ENCODE measurements at regions not wholly inside any gene's neighbourhood (a gene's known extent, or its start where the extent isn't known, plus 50 kb on each side); places are given as distances from the start of the nearest gene placed in this dataset.

DNA sequence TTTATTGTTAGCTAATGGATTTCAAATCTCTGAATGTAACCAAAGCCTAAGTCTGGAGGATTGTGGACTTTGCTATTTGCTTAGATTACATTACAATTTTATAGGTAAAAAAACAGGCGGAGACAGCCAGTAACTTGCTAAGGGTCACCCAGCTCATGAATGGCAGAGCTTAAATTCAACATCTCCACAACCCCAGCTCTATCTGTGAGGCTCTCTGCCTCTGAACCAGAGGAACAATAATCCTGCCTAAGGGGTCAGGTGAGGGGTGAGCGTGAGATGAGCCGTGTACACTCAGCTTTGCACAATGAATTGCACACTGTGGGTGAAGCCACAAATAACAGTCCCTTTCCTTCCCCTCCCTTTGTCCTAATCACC is 69.8 kb upstream of the SPATA12 start:
- TF ChIP-seq, protein P1, sequence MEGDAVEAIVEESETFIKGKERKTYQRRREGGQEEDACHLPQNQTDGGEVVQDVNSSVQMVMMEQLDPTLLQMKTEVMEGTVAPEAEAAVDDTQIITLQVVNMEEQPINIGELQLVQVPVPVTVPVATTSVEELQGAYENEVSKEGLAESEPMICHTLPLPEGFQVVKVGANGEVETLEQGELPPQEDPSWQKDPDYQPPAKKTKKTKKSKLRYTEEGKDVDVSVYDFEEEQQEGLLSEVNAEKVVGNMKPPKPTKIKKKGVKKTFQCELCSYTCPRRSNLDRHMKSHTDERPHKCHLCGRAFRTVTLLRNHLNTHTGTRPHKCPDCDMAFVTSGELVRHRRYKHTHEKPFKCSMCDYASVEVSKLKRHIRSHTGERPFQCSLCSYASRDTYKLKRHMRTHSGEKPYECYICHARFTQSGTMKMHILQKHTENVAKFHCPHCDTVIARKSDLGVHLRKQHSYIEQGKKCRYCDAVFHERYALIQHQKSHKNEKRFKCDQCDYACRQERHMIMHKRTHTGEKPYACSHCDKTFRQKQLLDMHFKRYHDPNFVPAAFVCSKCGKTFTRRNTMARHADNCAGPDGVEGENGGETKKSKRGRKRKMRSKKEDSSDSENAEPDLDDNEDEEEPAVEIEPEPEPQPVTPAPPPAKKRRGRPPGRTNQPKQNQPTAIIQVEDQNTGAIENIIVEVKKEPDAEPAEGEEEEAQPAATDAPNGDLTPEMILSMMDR (IDR thresholded peaks at IDR 0.05; ENCODE audit: low read depth, low read length): no peak
- DNase-seq (ENCODE audit: extremely low read depth, low read depth): no peak

DNA sequence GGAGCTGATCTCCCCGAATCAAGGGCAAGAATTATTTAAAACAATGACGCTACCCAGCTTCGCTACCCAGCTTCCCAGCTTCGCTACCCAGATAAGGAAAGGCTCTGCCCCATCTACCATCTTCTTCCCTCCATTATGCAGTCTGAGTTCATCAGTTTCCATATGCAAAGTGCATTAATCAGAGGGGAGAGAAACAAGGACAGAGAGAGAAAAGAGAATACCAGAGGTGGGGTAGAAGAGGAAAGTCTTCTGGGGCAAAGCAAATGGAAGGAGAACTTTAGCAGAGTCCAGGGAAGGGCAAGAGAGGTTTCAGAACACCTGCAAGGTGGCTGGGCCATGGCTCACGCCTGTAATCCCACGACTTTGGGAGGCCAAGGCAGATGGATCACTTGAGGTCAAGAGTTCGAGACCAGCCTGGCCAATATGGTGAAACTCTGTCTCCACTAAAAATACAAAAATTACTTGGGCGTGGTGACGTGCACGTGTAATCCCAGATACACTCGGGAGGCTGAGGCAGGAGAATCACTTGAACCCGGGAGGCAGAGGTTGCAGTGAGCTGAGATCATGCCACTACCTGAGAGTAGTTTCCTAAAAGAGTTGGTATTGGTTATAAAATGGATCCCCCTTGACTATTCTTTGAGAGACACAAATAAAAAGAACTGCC is 70.4 kb upstream of the SPATA12 start:
- TF ChIP-seq, protein P1 (IDR thresholded peaks at IDR 0.05; ENCODE audit: low read depth, low read length): no peak
- DNase-seq (ENCODE audit: extremely low read depth, low read depth): no peak

DNA sequence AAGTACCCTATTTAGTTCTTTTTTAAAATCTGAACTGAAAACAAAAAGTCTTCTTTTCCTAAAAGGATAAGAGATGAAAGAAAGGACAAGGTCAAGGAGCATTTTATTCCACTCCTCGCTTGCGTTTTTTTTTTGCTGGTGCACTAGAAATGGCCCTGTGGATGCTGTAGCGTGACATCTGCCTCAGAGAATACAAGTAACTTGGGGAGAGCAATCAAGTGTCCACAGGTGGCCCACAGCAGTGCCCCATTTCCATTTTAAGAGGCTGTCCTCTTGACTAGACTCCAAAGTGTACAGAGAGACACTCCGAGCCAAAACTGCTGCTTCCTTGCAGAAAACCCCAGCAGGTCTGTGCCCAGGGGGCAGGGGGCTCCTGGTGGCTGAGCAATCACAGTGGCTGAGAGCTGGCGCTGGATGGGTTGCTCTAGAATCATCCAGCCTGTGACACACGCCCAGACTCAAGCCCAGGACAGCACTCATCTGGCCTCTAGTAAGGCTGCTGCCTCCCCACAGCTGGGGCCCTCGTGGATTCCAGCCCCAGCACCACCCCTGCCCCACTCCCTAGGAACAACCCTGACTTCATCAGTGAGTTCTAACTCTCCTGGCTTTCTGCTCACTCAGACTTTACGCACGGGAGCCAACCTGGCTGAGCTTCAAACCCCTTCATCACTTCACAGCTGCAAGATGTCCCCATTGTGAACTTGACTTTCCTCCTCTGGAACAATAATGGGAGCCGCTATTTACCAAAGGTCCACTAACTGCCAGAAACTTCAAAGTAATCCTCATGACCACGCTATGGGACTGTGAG is 71.1 kb upstream of the SPATA12 start:
- TF ChIP-seq, protein P1 (IDR thresholded peaks at IDR 0.05; ENCODE audit: low read depth, low read length): no peak
- no peak for DNase-seq (ENCODE audit: extremely low read depth, low read depth)

DNA sequence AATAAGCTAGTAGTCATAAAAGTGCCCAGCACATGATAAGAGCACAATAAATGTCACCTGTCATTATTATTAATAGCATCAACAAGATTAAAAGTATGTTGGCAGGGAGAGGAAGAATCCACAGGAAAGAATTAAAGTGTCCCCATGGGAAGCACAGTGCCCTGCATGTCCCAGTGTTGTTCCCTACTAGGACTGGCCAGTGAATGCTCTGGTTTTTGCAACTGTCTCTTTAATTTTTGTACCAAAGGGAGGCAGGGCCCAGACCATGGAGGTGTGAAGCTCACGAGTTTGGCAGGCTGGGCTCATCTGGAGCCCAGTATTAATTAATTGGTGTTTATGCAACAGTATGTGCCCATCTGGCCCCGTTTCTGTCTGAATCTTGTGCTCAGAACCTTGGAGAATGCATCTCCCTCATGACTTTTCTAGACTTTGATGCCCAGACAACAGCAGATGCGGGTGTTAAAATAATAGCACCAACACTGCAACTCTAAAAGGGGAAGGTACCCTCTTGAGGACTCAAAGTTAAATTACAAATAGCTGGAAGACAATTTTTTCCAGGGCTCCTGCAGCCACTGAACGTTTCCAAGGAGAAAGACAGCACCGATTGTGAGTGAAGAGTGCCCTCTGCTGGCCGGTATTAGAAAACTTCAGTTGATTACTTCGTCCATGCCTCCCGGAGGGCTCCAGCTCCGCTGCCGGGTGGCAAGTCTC is 71.9 kb upstream of the SPATA12 start:
- DNase-seq (ENCODE audit: extremely low read depth, low read depth): peak; percentile 52

DNA sequence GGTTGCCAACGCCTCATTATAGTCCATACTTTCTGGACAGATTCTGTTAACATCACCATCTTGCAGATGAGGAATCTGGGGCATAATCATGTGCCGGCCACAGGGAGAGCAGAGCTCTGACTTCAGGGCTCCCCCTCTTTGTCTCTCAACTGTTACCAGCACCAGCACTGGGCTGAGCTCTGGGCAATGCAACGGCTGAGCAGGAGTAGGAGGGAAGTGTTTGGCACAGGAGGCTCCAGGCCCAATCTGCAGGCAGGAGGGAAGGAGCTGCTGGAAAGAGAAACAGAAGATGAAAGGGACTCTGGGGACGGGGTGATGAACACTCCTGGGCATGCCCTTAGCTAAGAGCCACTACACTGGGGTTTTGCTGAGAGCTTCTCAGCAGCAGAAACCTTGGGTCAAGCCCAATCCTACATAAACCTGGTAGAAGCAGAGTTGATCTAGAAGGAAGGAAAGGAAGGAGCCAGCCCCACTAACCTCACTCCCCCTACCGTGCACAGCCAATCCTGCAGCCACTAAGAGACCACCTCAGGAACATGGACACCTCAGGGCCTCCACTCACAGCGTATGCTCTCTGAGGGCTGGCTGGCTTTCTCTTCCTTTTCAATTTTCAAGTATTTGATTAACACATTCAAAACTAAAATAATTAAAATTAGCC is 73.1 kb upstream of the SPATA12 start:
- TF ChIP-seq, protein P1 (IDR thresholded peaks at IDR 0.05; ENCODE audit: low read depth, low read length): no peak; the same call in 1 of the 2 replicates
- no peak for DNase-seq (ENCODE audit: extremely low read depth, low read depth)

More for the DNA sequence above, 71.9 kb upstream of the SPATA12 start:
- TF ChIP-seq, protein P1 (IDR thresholded peaks at IDR 0.05; ENCODE audit: low read depth, low read length): peak; percentile 60

DNA sequence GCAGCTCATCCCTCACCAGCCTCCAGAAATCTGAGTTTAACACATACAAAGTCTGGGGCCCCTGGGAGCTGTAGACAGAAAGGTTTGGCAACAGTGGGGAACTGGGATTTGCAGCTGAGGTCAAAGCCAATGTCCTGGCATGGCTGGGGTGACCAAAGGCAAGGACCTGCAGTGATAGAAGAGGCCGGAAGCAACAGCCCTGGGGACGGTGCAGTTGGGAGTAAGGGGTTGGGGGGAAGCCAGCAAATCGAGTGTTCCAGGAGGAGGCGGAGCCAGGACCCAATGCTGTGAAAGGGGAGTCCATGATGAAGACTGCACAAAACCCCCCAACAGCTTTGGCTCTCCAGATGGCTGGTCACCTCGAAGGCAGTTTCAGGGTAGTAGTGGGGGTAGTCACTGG is 74.1 kb upstream of the SPATA12 start:
- DNase-seq (ENCODE audit: extremely low read depth, low read depth): no peak
- TF ChIP-seq, protein P1 (IDR thresholded peaks at IDR 0.05; ENCODE audit: low read depth, low read length): no peak; the same call in 1 of the 2 replicates

Measured in AG09319 (cell line).